WTC11 (cell line): ENCODE measurements at regions not wholly inside any gene's neighbourhood (a gene's known extent, or its start where the extent isn't known, plus 50 kb on each side); places are given as distances from the start of the nearest gene placed in this dataset.

ENCODE experiments used
- CREB1 ChIP-seq: sonication (generic); formaldehyde crosslinking; IDR thresholded peaks from 2 replicates; pipeline ENCODE4 v1.8.0; 2023; ENCODE audit warnings: mild to moderate bottlenecking, missing genetic modification reagents
- KAT7 ChIP-seq: sonication (generic); formaldehyde crosslinking; IDR thresholded peaks from 2 replicates; pipeline ENCODE4 v1.8.1; 2023; ENCODE audit warnings: missing genetic modification reagents, mild to moderate bottlenecking, borderline replicate concordance
- NFE2L1 ChIP-seq: sonication (generic); formaldehyde crosslinking; IDR thresholded peaks from 2 replicates; pipeline ENCODE4 v1.8.1; 2023; ENCODE audit warnings: missing genetic modification reagents
- NFYB ChIP-seq: sonication (generic); formaldehyde crosslinking; conservative IDR thresholded peaks from 2 replicates; pipeline ENCODE4 v1.8.0; 2022; ENCODE audit warnings: low read depth, missing genetic modification reagents
- RELA ChIP-seq: sonication (generic); formaldehyde crosslinking; IDR thresholded peaks from 2 replicates; pipeline ENCODE4 v1.8.1; 2022; ENCODE audit warnings: missing genetic modification reagents, mild to moderate bottlenecking, borderline replicate concordance
- SP1 ChIP-seq: sonication (generic); formaldehyde crosslinking; conservative IDR thresholded peaks from 2 replicates; pipeline ENCODE4 v1.8.1; 2022; ENCODE audit warnings: missing genetic modification reagents
- TF ChIP-seq, protein P1 (sequence below): fragments of 200-600 bp; IDR thresholded peaks from 2 replicates; pipeline ENCODE4 v1.8.0; 2022; ENCODE audit warnings: antibody characterized with exemption
- TF ChIP-seq, protein P2 (sequence below): sonication (generic); formaldehyde crosslinking; IDR thresholded peaks from 2 replicates; pipeline ENCODE4 v1.8.1; 2022; ENCODE audit warnings: low read depth, missing genetic modification reagents, borderline replicate concordance
- TF ChIP-seq, protein P3 (sequence below): sonication (generic); formaldehyde crosslinking; IDR thresholded peaks from 2 replicates; pipeline ENCODE4 v1.8.1; 2022; ENCODE audit warnings: mild to moderate bottlenecking, moderate library complexity, missing genetic modification reagents

DNA sequence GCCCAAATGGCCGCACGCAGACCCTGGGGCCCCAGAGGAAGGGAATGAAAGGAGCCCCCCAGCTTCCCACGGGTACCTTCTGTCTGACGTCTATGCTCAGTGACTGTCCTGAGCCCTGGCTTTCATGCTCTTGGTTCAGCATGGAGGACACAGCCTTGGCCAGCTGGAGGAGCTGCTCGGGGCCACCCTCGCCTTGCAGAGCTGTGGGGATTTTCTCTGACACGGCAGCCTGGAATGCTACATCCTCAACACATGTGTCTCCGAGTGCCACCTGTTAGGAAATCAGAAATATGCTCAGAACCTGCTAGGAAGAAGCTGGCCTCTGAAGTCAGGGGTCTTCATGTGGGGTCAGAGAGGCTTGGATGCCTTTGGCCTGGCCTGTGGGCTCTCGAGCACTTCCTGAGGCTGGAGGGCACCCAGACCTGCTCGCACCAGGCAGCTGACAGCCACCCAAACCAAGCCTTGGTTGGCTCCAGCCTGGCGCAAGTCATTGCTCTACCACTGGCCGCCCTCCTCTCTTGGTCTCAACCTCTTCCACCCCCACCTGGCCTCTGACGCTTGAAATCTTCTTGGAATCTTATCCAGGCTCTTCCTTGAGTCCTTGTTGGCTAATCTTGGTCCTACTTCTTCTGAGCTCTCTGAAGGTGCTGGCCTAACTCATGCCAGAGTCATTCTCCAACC, 63.7 kb upstream of the BCO1 start:
- TF ChIP-seq, protein P1, sequence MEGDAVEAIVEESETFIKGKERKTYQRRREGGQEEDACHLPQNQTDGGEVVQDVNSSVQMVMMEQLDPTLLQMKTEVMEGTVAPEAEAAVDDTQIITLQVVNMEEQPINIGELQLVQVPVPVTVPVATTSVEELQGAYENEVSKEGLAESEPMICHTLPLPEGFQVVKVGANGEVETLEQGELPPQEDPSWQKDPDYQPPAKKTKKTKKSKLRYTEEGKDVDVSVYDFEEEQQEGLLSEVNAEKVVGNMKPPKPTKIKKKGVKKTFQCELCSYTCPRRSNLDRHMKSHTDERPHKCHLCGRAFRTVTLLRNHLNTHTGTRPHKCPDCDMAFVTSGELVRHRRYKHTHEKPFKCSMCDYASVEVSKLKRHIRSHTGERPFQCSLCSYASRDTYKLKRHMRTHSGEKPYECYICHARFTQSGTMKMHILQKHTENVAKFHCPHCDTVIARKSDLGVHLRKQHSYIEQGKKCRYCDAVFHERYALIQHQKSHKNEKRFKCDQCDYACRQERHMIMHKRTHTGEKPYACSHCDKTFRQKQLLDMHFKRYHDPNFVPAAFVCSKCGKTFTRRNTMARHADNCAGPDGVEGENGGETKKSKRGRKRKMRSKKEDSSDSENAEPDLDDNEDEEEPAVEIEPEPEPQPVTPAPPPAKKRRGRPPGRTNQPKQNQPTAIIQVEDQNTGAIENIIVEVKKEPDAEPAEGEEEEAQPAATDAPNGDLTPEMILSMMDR, result no peak
- TF ChIP-seq, protein P2, sequence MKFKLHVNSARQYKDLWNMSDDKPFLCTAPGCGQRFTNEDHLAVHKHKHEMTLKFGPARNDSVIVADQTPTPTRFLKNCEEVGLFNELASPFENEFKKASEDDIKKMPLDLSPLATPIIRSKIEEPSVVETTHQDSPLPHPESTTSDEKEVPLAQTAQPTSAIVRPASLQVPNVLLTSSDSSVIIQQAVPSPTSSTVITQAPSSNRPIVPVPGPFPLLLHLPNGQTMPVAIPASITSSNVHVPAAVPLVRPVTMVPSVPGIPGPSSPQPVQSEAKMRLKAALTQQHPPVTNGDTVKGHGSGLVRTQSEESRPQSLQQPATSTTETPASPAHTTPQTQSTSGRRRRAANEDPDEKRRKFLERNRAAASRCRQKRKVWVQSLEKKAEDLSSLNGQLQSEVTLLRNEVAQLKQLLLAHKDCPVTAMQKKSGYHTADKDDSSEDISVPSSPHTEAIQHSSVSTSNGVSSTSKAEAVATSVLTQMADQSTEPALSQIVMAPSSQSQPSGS (CRISPR knock-in tag), result no peak
- TF ChIP-seq RELA (CRISPR knock-in tag) (no peak), CREB1 (no peak), KAT7 (CRISPR knock-in tag) (no peak), NFE2L1 (CRISPR knock-in tag) (no peak), NFYB (CRISPR knock-in tag) (no peak), SP1 (no peak)
- TF ChIP-seq, protein P3, sequence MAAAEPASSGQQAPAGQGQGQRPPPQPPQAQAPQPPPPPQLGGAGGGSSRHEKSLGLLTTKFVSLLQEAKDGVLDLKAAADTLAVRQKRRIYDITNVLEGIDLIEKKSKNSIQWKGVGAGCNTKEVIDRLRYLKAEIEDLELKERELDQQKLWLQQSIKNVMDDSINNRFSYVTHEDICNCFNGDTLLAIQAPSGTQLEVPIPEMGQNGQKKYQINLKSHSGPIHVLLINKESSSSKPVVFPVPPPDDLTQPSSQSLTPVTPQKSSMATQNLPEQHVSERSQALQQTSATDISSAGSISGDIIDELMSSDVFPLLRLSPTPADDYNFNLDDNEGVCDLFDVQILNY (CRISPR knock-in tag), result no peak
